ENCODE measurements at regions not wholly inside any gene's neighbourhood (a gene's known extent, or its start where the extent isn't known, plus 50 kb on each side); places are given as distances from the start of the nearest gene placed in this dataset.

DNA sequence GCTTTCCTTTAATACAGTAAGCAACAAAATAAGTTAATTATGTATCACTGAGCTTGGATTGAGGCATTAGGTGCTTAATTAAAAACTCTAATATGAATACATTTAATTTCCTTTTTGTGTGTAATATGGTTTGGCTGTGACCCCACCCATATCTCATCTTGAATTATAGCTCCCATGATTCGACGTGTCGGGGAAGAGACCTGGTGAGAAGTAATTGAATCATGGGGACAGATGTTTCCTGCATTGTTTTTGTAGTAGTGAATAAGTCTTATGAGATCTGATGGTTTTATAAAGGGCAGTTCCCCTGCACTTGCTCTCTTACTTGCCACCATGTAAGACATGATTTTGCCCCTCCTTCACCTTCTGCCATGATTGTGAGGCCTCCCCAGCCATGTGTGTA lies 325.4 kb upstream of the CDH7 start:
- intact Hi-C loops (cut with micrococcal nuclease), result no loop called here
- Histone ChIP-seq H2AFZ (ENCODE audit: low read depth, low read length) (no peak overlapping the region), H3K4me3 (no peak overlapping the region), H3K9ac (ENCODE audit: insufficient read depth in 1 of 2, low read depth in 2 of 2, low read length in 2 of 2) (no peak overlapping the region), H3K9me1 (ENCODE audit: control insufficient read depth, insufficient read depth, low read length) (no peaks in the 10 kb centered on the region), H3K9me3 (replicated peaks; ENCODE audit: control insufficient read depth, insufficient read depth, low read depth, low read length) (no peaks in the 10 kb centered on the region), H3K27ac (ENCODE audit: extremely low read depth, low read depth, low read length) (no peak overlapping the region), H3K27me3 (ENCODE audit: control insufficient read depth in 2 of 2, insufficient read depth in 2 of 2, low read length in 2 of 2) (no peaks in the 10 kb centered on the region), H3K4me1 (replicated peaks in 1 of 2; ENCODE audit: control insufficient read depth in 2 of 2, insufficient read depth in 2 of 2, low read length in 2 of 2) (no peaks in the 10 kb centered on the region), H3K4me2 (ENCODE audit: insufficient read depth, low read length) (no peak overlapping the region), H4K20me1 (replicated peaks; ENCODE audit: control insufficient read depth, insufficient read depth, low read length) (no peaks in the 10 kb centered on the region), H3K36me3 (ENCODE audit: control insufficient read depth, insufficient read depth, low read length) (no peaks in the 10 kb centered on the region), H3K79me2 (ENCODE audit: control insufficient read depth, insufficient read depth, low read length) (no peaks in the 10 kb centered on the region)
- no peak for ATAC-seq
- 0% methylated on average over 3 of the region's 3 CpGs for WGBS (ENCODE audit: insufficient coverage, low coverage, missing lambda C conversion rate)
- FAIRE-seq, result no peak
- BruUV-seq (replicated peaks), result no TSS peak
- DNase-seq (ENCODE audit: extremely low read depth in 1 of 4, low spot score in 3 of 4), result no peak
- ChIA-PET POLR2A (no interaction called here), CTCF (ENCODE audit: low intra/inter-chr PET ratio) (no interaction called here)
- TF ChIP-seq SRSF7 (optimal IDR thresholded peaks at IDR 0.05; ENCODE audit: low read depth, low read length), result no peak
- no peak for TF ChIP-seq SMARCC2 (IDR thresholded peaks at IDR 0.05; ENCODE audit: low read depth)
- no peak for TF ChIP-seq ZC3H11A (IDR thresholded peaks at IDR 0.05; ENCODE audit: low read depth, low read length)
- TF ChIP-seq RFX7 (CRISPR knock-in tag; IDR thresholded peaks at IDR 0.05), result no peak
- no peak for TF ChIP-seq SP2 (IDR thresholded peaks at IDR 0.05; ENCODE audit: extremely low read depth, low read depth, low read length, poor library complexity, severe bottlenecking)
- TF ChIP-seq CSDE1 (IDR thresholded peaks at IDR 0.05), result no peak
- TF ChIP-seq SIN3A (IDR thresholded peaks at IDR 0.05; ENCODE audit: borderline replicate concordance in 2 of 2, control insufficient read depth in 1 of 2, low read depth in 2 of 2, low read length in 2 of 2), result no peak
- TF ChIP-seq TBP (optimal IDR thresholded peaks at IDR 0.05; ENCODE audit: low read depth, low read length), result no peak
- TF ChIP-seq, protein P1, sequence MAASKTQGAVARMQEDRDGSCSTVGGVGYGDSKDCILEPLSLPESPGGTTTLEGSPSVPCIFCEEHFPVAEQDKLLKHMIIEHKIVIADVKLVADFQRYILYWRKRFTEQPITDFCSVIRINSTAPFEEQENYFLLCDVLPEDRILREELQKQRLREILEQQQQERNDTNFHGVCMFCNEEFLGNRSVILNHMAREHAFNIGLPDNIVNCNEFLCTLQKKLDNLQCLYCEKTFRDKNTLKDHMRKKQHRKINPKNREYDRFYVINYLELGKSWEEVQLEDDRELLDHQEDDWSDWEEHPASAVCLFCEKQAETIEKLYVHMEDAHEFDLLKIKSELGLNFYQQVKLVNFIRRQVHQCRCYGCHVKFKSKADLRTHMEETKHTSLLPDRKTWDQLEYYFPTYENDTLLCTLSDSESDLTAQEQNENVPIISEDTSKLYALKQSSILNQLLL (CRISPR knock-in tag; IDR thresholded peaks at IDR 0.05; ENCODE audit: borderline replicate concordance), result no peak
- TF ChIP-seq ZNF24 (IDR thresholded peaks at IDR 0.05), result no peak
- no peak for TF ChIP-seq HDAC2 (IDR thresholded peaks at IDR 0.05)
- no peak for TF ChIP-seq ZNF766 (CRISPR knock-in tag; conservative IDR thresholded peaks at IDR 0.05)
- TF ChIP-seq, protein P2, sequence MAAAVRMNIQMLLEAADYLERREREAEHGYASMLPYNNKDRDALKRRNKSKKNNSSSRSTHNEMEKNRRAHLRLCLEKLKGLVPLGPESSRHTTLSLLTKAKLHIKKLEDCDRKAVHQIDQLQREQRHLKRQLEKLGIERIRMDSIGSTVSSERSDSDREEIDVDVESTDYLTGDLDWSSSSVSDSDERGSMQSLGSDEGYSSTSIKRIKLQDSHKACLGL (CRISPR knock-in tag; IDR thresholded peaks at IDR 0.05; ENCODE audit: borderline replicate concordance, poor library complexity, severe bottlenecking), result no peak
- TF ChIP-seq, protein P3, sequence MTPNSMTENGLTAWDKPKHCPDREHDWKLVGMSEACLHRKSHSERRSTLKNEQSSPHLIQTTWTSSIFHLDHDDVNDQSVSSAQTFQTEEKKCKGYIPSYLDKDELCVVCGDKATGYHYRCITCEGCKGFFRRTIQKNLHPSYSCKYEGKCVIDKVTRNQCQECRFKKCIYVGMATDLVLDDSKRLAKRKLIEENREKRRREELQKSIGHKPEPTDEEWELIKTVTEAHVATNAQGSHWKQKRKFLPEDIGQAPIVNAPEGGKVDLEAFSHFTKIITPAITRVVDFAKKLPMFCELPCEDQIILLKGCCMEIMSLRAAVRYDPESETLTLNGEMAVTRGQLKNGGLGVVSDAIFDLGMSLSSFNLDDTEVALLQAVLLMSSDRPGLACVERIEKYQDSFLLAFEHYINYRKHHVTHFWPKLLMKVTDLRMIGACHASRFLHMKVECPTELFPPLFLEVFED (CRISPR knock-in tag; conservative IDR thresholded peaks at IDR 0.05), result no peak
- TF ChIP-seq CCAR2 (IDR thresholded peaks at IDR 0.05; ENCODE audit: low read depth, low read length), result no peak
- in situ Hi-C loops (cut with MboI), result no loop called here

Measured in K562 (cell line).